ENCODE measurements at regions not wholly inside any gene's neighbourhood (a gene's known extent, or its start where the extent isn't known, plus 50 kb on each side); places are given as distances from the start of the nearest gene placed in this dataset.

DNA sequence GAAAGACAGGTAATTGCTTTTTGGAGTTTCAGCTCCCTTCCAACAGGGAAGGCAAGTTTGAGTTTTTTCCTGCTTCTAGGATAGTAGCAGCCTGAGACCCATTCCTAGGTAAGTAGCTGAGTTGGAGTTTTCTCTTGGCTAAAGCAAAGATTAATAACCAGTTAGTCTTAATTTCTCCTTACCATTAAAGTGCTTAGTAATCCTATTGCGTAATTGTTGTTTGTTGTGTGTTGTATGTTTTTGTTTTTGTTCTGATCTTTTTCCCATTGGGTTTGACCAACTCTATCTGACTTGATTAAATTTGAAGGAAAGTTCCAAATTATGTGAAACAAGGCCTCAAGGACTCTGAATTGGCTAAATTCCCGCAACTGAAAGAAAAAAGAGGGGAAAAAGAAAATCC lies 83.5 kb downstream of the TBX22 start:
- no peak for DNase-seq

GRCh38 chrX:80120335-80120734 lies 105.8 kb downstream of the TBX22 start:
- DNase-seq: no peak

- no peak for DNase-seq
Observed at GRCh38 chrX:80138938-80139337, 124.4 kb downstream of the TBX22 start.

DNA sequence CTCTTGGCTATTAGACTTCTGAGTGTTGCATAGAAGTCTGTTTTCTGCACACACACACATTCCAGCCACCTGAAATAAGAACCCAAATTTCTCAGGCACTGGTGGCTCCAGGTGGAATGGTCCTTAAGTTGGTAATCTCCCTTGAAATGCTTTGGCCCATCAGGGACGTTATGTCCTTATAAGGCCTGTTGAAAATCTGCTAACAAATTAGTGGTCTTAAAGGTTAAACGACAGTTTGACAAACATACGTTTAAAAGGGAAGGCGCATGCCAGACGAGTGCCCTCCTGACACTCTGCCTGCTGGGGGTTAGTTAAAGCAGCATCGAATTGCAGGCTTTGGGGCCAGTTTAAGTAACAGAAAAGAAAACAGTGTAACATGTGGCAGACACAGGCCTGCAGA lies 125.0 kb downstream of the TBX22 start:
- DNase-seq: no peak

- no peak for DNase-seq
Observed at GRCh38 chrX:80170581-80170980, 156.0 kb downstream of the TBX22 start.

DNA sequence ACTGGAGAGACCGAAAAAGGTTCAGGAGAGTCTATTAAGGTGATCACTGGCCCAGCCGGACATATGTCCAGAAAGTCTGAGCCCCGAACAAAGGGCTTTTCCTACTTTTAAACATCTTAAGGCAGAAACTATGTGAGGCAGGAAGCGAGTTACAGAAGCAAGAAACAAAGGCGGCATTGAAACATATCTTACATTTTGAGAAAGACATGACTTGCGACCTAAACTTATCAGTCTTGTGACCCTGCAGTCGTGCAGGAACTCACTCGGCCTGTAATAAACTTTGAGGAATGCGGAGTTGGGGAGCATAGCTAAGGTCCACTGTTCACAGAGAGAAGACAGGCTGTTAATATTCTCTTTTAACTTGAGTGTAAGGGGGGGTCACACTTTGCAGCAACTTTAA lies 158.7 kb downstream of the TBX22 start:
- DNase-seq: no peak

DNA sequence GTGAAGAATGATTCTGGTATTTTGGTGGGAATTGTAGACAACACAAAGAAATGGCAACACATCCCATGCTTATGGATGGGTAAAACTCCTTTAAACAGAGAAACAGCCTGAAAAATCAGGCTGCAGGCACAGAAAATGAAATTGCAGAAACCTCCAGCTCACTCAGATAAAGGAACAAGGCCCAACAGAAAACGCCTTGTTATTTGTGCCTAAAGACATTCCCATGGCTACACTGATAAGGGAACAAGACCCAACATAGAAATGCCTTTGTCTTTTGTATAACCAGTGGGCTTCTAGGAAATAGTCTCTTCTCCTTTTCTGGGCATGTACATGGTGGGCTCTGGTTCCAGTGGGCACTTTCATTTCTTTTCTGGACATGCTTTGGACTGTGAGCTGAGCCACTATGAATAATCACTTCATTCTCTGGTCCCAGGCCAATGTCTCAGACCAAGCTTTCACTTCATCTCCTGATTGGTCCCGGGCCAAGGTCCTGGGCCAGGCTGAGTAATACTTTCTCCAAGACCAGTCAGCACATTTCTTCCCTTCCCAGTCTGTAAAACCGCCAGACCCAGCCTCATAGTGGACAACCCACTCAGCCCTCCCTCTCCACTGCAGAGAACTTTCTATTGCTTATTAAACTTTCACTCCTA lies 160.5 kb downstream of the TBX22 start:
- no peak for DNase-seq

DNA sequence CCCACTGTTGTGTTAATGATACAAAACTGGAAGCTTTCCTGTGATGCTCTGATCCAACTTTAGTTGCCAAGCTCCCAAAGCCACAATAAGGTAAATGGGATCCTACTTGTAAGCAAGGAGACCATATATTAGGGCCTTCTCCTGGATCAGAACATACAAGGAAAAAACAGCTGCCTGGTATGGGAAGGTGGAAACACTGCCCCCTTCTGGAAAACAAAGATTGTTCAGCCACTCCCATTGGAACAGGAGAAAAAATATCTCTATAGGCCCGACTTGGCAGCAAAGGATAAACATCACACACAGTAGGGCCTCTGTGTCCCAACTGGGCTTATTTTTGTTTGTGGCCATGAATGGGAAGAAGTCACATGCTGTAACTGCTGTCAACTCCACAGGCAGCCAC lies 166.5 kb downstream of the TBX22 start:
- DNase-seq: no peak

DNA sequence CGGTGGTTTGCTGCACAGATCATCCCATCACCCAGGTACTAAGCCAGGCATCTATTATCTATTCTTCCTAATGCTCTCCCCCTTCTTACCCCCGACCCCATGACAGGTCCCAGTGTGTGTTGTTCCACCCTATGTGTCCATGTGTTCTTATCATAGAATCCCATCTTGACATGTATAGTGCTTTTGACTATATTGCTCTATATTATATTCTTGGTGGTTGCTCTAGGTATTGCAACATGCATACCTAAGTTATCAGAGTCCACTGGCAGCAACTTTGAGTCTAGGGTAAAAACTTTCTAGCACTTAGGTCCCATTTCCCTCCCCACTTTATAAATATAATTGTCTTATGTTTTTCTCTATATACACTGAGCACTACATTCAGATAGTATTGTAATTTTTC lies 170.3 kb downstream of the TBX22 start:
- no peak for DNase-seq

GRCh38 chrX:80206647-80207046 lies 192.1 kb downstream of the TBX22 start:
- no peak for DNase-seq

DNA sequence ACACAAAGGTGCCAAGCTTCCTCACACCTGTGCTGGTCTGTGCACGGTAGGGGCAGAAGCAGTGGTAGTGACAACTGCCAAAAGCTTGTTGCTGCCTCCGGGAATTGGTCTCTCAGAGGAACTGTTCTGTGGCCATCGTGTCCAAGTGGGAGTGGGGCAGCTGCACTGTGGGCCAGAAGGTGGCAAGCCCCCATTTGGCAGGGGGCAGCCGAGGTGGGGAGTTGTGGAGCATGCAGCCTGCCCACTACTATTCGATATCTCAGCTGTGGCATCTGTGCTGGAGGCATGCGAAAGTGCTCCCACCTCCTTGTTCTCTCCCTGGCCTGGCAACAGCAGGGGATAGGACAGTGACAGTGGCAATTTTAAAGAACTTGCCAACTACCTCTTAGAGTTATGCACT lies 192.8 kb downstream of the TBX22 start:
- DNase-seq: no peak

DNA sequence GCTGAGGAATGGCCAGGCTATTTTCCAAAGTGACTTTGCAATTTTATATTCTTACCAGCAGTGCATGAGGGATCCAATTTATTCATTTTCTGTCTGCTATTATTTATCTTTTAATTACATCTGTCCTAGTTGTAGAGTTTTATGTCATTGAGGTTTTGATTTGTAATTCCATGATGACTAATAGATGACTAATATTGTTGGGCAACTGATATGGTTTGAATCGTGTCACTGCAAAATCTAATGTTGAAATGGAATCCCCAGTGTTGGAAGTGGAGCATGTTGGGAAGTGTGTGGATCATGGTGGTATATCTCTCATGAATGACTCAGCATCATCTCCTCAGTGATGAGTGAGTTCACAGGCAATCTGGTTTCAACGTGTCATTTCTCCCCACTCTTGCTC lies 201.5 kb downstream of the TBX22 start:
- DNase-seq: no peak

DNA sequence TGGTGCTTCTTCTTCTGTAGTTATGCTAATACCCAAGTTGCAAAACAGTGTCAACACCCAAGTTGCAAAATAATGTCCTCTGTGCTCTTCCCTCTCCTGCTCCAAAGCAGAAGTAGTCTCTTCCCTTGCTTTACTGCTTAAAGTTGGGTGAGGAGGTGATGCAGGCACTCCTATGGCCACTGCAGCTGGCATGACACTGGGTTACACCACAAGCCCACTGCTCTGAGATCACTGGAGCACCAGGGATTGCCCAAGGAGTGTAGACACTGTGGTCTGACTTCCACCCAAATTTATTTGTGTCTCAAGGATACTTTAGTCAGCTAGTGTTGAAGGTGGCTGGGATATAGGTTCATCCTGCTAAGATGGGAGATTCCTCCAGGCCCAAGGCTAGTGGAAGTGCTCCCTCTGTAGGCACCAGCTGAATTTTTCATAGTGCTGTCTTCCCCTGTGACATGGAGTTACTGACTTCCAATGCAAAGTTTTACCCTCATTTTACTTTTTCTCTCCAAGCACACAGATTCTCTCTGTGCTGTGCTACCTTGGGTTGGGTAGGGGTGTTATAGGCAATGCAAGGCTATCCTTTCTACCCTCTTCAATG lies 196.2 kb upstream of the TENT5D start:
- no peak for DNase-seq

GRCh38 chrX:80229626-80230025 lies 190.6 kb upstream of the TENT5D start:
- DNase-seq: no peak

DNA sequence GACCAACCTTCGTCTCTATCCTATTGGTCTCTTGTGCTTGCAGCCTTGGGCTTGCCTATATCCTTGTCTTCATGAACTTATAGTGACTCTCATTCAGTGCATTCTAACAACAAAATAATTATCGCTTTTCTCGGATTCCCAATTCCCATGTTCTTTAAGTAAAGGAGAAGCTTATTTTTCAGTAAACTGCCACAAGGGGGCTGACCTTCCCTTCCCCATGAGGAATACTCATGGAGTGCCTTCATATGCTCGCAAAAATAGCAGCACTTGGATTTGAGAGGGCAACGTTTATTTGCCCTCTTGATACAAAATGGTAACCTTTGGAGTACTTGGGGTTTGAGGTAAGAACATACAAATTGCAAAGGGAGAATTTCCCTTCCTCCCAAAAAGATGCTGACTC lies 183.2 kb upstream of the TENT5D start:
- no peak for DNase-seq

- no peak for DNase-seq
Observed at GRCh38 chrX:80246271-80246670, 174.0 kb upstream of the TENT5D start.

DNA sequence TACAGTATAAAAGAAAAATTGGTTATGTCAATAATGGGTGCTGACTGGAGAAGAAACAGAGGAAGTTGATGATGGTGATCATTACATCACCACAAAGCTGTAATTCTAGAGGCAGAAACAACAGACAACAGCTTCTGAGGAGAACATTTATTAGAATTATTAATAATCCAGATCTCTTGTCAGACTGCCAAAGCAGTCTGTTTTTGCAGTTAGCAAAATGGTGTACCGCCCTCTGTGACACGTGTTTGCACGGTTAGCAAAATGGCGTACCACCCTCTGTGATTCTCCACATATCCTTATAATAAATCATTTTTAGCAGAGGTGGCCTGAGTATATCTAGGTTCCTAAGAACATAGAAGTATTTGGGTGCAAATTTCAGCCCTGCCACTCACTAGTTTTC lies 154.0 kb upstream of the TENT5D start:
- DNase-seq: no peak

DNA sequence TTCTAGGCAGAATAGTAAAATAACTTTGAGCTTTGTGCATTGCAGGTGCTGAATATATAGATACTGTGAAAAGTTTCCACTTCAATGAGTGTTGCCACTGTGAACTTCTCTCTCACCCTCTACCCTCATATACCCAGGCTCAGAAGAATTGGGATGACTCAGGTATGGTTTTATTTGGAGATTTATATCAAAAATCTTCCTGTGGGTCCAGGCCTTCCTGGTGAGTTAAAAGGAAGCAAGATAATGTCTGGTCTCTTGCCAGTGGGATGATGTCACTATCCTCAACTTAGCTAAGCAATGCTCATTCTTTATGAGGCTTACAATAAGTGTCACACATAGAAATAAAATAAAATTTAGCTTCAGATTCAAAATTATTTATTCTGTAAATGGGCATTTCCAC lies 153.3 kb upstream of the TENT5D start:
- DNase-seq: no peak

- no peak for DNase-seq
Observed at GRCh38 chrX:80267790-80268189, 152.5 kb upstream of the TENT5D start.

GRCh38 chrX:80282535-80282934 lies 137.7 kb upstream of the TENT5D start:
- no peak for DNase-seq

- DNase-seq: peak in 1 of 2 experiments; percentile 25
Observed at GRCh38 chrX:80285131-80285773, 135.0 kb upstream of the TENT5D start.

GRCh38 chrX:80290834-80291233 lies 129.4 kb upstream of the TENT5D start:
- no peak for DNase-seq

- DNase-seq: no peak
Observed at GRCh38 chrX:80293354-80293753, 126.9 kb upstream of the TENT5D start.

DNA sequence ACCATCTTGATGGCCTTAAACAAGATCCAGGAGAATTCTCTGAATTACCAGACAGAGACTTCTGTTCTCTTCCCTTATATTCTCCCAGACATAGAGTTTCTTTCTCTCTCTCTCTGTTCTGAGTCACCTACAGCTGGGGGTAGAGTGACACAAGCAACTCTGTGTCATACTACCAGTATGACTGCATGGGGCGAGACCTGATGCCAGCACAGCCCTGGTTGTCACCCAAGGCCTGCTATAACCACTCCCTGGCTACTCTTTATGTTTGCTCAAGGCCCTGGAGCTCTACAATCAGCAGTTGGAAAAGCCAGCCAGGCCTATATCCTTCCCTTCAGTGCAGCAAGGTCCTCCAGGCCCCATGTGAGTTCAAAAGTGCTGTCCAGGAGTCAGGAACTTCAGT lies 114.2 kb upstream of the TENT5D start:
- no peak for DNase-seq

GRCh38 chrX:80312448-80312847 lies 107.8 kb upstream of the TENT5D start:
- no peak for DNase-seq
